Right atrium auricular region (tissue), 2 donors: ENCODE measurements at regions not wholly inside any gene's neighbourhood (a gene's known extent, or its start where the extent isn't known, plus 50 kb on each side); places are given as distances from the start of the nearest gene placed in this dataset.

Experiments used
- DNase-seq: peaks from one replicate; pipeline ENCODE4 v3.0.0-alpha.2; 2019; ENCODE audit warnings: low spot score
- H3K27ac ChIP-seq, 2 donors: fragments of 200-600 bp; sonication (generic); 1 replicate in 1 of 2; 2 replicates in 1 of 2; pipeline ENCODE4 v1.5.1; 2016 to 2019
- H3K27me3 ChIP-seq, 2 donors: fragments of 200-600 bp; sonication (generic); one replicate each; pipeline versions ENCODE4 v1.5.1 to v1.6.0; 2017 to 2019
- H3K36me3 ChIP-seq: fragments of 200-600 bp; sonication (generic); one replicate; pipeline ENCODE4 v1.5.1; 2016
- H3K4me1 ChIP-seq, 2 donors: fragments of 200-600 bp; sonication (generic); one replicate each; pipeline versions ENCODE4 v1.5.1 to v1.6.0; 2017 to 2019
- H3K4me3 ChIP-seq, 2 donors: fragments of 200-600 bp; sonication (generic); 1 replicate in 1 of 2; 2 replicates in 1 of 2; pipeline ENCODE4 v1.5.1; 2017 to 2019; ENCODE audit warnings: mild to moderate bottlenecking in 1 of 2, moderate library complexity in 1 of 2
- H3K9me3 ChIP-seq, 2 donors: fragments of 200-600 bp; sonication (generic); one replicate each; pipeline ENCODE4 v1.5.1; 2019
- TF ChIP-seq, protein P1 (sequence below), 2 donors: fragments of 200-600 bp; sonication (generic); IDR thresholded peaks; one replicate each; pipeline ENCODE4 v1.5.1; 2019; ENCODE audit warnings: antibody characterized with exemption in 2 of 2

DNA sequence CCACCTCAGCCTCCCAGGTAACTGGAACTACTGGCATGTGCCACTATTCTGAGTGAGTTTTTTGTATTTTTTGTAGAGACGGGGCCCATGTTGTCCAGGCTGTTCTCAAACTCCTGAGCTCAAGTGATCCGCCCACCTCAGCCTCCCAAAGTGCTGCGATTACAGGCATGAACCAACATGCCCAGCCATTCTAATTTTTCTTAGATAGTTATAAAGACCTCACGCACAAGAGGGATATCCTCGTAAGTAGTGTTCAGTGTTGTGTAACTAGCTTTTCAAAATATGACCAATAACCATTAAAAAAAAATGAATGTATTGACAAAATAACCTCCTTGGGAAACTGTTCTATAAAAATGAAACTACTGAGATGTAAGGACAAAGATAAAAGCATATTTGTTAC, 90.5 kb upstream of the FERD3L start:
- peaks cover 0 to 10% of the 10 kb centered on the region in 2 donors for H3K9me3 ChIP-seq
- TF ChIP-seq, protein P1, sequence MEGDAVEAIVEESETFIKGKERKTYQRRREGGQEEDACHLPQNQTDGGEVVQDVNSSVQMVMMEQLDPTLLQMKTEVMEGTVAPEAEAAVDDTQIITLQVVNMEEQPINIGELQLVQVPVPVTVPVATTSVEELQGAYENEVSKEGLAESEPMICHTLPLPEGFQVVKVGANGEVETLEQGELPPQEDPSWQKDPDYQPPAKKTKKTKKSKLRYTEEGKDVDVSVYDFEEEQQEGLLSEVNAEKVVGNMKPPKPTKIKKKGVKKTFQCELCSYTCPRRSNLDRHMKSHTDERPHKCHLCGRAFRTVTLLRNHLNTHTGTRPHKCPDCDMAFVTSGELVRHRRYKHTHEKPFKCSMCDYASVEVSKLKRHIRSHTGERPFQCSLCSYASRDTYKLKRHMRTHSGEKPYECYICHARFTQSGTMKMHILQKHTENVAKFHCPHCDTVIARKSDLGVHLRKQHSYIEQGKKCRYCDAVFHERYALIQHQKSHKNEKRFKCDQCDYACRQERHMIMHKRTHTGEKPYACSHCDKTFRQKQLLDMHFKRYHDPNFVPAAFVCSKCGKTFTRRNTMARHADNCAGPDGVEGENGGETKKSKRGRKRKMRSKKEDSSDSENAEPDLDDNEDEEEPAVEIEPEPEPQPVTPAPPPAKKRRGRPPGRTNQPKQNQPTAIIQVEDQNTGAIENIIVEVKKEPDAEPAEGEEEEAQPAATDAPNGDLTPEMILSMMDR (IDR thresholded peaks at IDR 0.05), result no peak
- no peaks in the 10 kb centered on the region for H3K36me3 ChIP-seq
- DNase-seq, result no peak
- no peaks in the 10 kb centered on the region for H3K4me1 ChIP-seq
- H3K27me3 ChIP-seq, result no peaks in the 10 kb centered on the region
- no peak overlapping the region for H3K27ac ChIP-seq
- H3K4me3 ChIP-seq, result no peak overlapping the region

DNA sequence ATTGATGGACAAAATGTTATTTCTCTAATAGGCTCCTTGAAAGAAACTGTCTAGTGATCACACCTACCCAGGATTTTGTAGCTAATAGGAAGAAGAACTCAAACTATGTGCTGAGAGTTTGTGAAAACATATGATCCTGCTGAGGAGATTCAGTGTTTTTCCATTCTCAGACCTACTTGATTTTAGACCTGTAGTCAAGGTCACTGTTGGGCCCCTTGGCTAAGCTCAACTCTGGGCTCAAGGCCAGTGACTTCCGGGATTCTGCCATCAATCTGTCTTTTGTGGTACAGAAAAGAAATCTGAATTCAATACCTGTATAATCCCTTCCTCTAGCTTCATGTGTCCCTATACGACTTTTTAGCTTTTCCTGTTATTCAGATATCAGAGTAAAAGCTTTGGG, 79.7 kb upstream of the FERD3L start:
- H3K36me3 ChIP-seq, result no peaks in the 10 kb centered on the region
- no peaks in the 10 kb centered on the region for H3K27me3 ChIP-seq
- H3K27ac ChIP-seq, result no peak overlapping the region
- no peak for DNase-seq
- H3K9me3 ChIP-seq, result peaks cover 0 to 4% of the 10 kb centered on the region in 2 donors
- H3K4me1 ChIP-seq, result no peaks in the 10 kb centered on the region
- TF ChIP-seq, protein P1 (IDR thresholded peaks at IDR 0.05), result no peak
- no peak overlapping the region for H3K4me3 ChIP-seq

DNA sequence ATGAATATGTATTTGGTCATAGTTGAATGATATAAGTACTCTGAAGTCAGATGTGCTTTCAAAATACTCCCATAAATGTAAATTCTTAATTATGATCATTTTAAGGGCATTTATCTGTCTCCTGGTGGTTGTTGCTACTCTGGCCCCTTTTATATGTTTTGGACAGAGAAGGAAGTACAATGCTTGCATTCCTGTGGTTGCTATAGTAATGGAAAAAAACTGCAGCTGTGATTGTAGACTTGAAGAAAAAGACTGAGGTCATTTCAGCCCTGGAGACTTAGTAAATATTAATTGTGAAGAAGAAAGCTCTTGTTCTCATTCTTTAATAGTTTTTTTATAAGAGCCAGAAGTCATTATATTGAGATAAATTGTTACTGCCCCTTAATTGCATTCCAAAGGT, 70.2 kb upstream of the FERD3L start:
- Histone ChIP-seq H3K4me1 (no peaks in the 10 kb centered on the region), H3K4me3 (no peak overlapping the region), H3K36me3 (no peaks in the 10 kb centered on the region), H3K27ac (no peak overlapping the region), H3K27me3 (no peaks in the 10 kb centered on the region), H3K9me3 (no peaks in the 10 kb centered on the region)
- no peak for DNase-seq
- TF ChIP-seq, protein P1 (IDR thresholded peaks at IDR 0.05), result no peak

DNA sequence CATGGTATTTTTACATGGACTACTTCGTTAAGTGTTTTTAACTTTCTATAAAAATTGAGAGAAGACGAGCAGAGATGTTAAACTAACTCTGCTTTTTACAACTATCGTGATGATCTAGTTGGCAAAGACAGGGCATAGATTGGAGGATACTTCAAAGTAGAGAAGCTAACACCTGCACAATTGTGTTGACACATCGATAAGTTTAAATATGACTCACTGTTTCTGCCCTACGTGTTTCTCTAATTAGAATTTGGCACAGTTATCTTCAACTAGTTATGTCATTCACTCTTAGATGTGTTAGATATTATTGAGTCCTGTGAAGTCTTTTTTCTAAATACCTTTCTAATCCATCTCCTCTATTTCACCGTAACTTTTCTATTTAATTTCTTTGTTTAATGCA, 68.5 kb upstream of the FERD3L start:
- H3K27me3 ChIP-seq, result no peaks in the 10 kb centered on the region
- no peaks in the 10 kb centered on the region for H3K4me1 ChIP-seq
- DNase-seq, result no peak
- no peak overlapping the region for H3K4me3 ChIP-seq
- no peak overlapping the region for H3K27ac ChIP-seq
- H3K9me3 ChIP-seq, result no peaks in the 10 kb centered on the region
- TF ChIP-seq, protein P1 (IDR thresholded peaks at IDR 0.05), result no peak
- H3K36me3 ChIP-seq, result no peaks in the 10 kb centered on the region

DNA sequence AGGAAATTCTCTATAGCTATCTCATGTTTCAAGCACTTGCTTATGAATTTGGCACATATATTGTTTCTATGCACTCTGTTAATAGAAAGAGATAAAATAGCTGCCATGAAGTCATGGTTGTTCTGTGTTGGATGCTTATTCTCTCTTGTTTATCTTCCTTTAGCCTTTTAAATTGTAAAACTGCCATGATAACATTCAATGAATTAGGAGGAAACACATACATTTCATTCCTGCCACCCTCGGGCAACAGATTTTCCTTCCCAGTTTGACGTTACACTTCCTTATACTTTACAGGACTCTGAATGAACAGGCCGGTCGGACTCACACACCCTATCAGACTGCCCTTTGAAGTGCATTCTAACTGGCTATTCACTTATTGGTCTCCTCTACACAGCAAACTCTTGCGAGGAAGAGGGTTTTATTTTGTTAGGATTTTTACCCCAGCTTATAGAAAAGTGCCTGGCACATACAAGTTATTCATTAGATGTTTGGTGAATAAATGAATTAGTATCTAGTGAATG, 65.7 kb upstream of the FERD3L start:
- no peaks in the 10 kb centered on the region for H3K27me3 ChIP-seq
- no peaks in the 10 kb centered on the region for H3K4me1 ChIP-seq
- H3K36me3 ChIP-seq, result no peaks in the 10 kb centered on the region
- no peak for DNase-seq
- TF ChIP-seq, protein P1 (IDR thresholded peaks at IDR 0.05), result no peak
- no peaks in the 10 kb centered on the region for H3K9me3 ChIP-seq
- no peak overlapping the region for H3K27ac ChIP-seq
- no peak overlapping the region for H3K4me3 ChIP-seq

DNA sequence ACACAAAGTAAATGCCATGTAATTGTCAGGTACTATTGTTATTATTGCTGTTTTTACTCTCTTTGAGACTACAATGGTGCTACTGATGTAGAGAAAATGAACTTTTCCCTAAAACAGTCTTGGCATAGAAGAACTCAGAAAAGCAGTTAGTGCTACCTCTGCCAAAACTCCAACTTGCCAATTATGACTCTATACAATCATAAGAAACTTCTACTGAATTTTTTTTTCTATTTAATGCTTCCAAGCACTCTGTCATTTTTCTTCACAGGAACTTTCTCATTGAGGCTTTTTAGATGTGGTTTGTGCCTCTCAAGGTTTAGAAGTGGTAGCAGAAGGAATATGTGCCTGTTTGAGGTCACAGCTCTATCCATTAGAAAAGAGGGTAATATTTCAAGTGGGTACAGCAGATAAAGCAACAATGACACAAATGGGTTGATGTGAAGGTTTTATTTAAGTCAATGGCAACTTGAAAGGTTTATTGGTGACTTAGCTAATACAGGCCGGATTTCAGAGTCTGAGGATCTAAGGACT, 64.0 kb upstream of the FERD3L start:
- TF ChIP-seq, protein P1 (IDR thresholded peaks at IDR 0.05), result no peak
- no peak overlapping the region for H3K27ac ChIP-seq
- no peaks in the 10 kb centered on the region for H3K4me1 ChIP-seq
- no peaks in the 10 kb centered on the region for H3K27me3 ChIP-seq
- no peaks in the 10 kb centered on the region for H3K36me3 ChIP-seq
- DNase-seq, result no peak
- no peaks in the 10 kb centered on the region for H3K9me3 ChIP-seq
- H3K4me3 ChIP-seq, result no peak overlapping the region
